ENCODE measurements at regions not wholly inside any gene's neighbourhood (a gene's known extent, or its start where the extent isn't known, plus 50 kb on each side); places are given as distances from the start of the nearest gene placed in this dataset.
"Not testable (repeated sequence)": the region's sequence is repeated elsewhere in the genome, so short reads cannot be mapped to it uniquely, and the experiment has no call there.

DNA sequence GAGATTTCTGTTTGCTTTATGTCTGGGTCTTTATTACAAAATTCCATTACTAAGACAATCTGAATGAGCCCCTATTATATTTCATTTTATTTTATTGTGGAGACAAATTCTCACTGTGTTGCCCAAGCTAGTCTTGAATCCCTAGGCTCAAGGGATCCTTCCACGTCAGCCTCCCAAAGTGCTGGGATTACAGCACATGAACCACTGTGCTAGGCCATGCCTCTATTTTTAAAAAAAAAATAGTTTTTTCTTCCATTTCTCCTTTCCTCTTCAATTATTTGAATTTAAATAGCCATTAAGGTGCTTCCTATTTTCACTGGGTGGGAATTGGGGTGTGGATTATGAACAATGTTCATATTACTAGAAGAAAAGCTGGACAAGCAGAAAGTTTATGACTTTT, 1587.4 kb downstream of the GRIK2 start:
- intact Hi-C loops (cut with micrococcal nuclease) = no loop called here

DNA sequence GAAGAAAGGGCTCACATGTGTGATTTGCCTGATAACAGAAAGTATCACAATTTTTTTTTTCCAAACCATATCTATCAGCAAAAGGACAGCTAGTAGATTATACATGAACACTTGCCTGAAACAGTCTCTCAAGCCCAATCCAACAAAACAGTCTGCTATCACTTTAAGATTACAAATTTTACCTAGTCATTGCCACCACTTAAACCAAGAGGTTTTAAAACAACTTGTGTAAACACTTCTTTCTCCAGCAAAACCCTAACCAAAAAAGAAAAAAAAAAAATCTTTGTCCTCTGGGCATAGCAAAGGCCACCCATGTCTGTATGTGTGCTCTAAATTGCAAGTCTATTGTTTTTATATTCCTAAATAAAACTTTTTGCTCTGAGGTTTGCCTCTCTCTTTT, 1568.4 kb downstream of the GRIK2 start:
- intact Hi-C loops (cut with micrococcal nuclease) = loop anchor here (1.0 kb wide), 1 partner anchor 29 kb away; no protein-coding TSS in a partner anchor

DNA sequence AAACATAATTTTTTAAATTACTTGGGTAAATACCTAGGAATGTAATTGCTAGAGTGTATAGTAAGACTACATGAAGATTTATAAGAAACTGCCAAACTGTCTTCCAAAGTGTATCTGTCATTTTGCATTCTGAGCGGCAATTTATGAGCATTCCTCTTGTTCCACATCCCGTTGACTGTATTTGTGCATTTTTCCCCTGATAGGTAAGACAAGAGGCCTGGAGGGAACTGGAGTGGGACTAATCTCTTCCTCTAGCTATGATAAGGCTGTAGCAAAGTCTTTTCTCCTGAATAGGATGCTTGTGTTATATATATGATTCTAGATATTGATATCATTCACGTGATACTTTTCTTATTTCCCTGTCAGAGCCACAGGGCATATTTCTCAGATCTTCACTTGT, 1557.5 kb downstream of the GRIK2 start:
- intact Hi-C loops (cut with micrococcal nuclease) = no loop called here

DNA sequence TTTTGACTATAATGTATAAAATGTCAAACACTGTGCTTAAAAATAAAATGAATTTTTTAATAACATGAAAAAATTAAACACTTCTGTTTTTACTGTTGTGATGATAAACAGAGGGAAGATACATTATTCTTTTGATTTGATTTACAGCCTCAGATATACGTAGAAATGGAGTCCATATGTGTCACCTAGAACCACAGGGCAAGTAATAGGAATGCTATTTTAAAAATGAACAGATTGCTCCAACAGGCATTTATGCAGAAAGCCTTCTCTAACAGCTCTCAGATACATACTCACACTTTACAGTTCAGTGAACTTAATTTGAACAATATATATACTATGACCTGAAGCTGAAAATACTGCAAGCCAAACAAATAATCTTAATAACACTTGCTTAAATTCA, 1551.0 kb downstream of the GRIK2 start:
- intact Hi-C loops (cut with micrococcal nuclease) = no loop called here

DNA sequence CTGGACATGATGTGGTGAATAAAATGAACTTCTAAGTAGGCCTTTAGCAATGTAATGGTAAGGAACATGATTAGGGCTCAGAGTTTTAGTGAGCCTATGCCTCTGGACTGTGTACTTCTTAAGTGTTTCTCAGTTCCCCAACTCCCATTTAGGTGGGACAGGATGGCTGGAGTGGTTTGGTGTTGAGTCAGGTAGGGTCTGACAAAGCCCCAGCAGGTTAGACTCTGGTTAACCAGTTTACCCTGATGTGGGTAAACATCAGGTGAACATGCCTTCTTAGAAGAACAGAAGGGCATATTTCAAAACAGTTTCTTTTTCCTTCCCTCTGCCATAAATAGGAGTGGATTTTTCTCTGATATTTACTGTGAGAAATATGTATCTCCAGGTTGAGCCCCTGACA, 1548.7 kb downstream of the GRIK2 start:
- intact Hi-C loops (cut with micrococcal nuclease) = no loop called here

GRCh38 chr6:102936959-102937358, 1543.5 kb downstream of the GRIK2 start:
- intact Hi-C loops (cut with micrococcal nuclease) = no loop called here

GRCh38 chr6:102928109-102928508, 1534.6 kb downstream of the GRIK2 start:
- intact Hi-C loops (cut with micrococcal nuclease) = no loop called here

- intact Hi-C loops (cut with micrococcal nuclease) = no loop called here
Observed at GRCh38 chr6:102918161-102918560, 1524.7 kb downstream of the GRIK2 start.

DNA sequence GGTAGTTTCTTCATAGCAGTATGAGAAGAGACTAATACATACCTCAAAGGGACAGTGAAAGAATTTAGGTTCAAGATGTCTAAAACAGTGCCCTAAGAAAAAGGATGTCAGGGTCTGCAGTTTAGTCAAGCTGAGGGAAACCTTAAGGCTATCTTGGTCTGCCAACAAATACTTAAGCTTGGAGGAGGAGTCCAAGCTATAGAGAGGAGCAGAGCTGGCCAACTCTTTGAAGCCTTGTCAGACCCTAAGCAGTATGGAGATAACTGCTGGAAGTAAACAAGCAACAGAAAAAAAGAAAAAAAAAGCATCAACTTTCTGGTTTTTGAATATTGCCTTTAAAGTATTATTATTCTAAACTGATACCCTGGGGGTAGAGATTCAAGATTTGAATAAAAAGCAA, 1518.1 kb downstream of the GRIK2 start:
- intact Hi-C loops (cut with micrococcal nuclease) = no loop called here

DNA sequence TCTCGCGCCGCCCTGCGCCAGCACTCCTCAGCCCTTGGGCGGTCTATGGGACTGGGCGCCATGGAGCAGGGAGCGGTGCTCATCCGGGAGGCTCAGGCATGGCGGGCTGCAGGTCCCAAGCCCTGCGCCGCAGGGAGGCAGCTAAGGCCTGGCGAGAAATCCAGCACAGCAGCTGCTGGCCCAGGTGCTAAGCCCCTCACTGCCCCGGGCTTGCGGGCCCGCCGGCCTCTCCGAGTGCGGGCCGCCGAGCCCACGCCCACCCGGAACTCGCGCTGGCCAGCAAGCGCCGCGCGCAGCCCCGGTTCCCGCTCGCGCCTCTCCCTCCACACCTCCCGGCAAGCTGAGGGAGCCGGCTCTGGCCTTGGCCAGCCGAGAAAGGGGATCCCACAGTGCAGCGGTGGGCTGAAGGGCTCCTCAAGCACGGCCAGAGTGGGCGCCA, 1517.2 kb downstream of the GRIK2 start:
- intact Hi-C loops (cut with micrococcal nuclease) = not testable (repeated sequence)

DNA sequence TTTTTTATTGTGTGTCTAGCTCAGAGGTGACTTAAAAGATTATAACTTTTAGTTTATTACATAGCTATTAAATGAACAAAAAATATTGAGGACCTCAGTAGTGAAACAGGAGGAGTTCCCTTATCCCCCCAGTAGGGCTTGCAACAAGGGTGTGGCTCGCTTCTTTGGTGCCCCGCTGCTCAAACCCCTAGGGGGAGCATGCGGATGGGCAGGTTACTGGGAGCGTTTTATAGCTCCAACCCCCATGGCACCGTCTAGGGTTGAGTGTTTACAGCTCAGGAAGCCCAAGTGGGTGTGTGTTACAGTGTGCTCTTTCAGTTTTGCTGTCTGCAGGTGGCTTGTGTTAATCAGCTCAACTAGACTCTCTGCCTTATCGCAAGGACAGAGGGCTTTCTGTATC, 1513.7 kb downstream of the GRIK2 start:
- intact Hi-C loops (cut with micrococcal nuclease) = no loop called here

DNA sequence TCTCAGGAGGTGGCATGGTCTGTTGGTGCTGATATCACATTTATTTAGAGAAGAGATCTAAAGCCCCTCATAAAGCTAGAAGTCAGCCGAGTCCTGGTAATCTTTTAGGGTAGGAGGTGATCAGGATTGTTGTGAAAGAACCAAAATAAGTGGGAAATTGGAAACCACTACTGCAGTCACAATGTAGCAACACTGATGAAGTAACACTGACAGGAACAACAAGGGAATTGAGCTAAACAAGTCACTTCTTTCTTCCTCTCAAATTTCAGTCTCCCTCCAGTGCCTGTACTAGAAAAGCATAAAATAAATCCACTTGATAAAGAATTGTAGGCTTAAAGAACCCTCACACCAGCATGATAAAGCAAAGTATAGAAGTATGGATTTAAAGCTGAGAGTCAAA, 1509.0 kb downstream of the GRIK2 start:
- intact Hi-C loops (cut with micrococcal nuclease) = no loop called here

DNA sequence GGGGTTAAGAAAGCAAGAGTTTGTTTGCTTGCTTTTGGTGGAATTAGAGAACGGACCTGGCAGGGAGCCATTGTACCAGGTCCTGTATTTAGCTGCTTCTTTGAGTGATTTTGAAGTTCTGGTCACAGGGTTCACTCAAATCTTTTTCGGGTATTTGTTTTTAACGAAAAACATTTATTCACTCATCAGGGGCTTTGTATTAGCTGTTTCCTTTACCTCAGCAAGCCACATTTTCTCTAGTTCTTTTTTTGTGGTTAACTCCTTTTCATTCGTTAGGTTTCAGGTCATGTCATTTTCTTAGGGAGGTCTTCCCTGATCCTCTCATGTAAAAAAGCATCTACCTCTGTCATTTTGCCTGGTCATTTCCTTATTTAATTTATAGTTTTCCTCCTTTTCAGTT, 1502.2 kb downstream of the GRIK2 start:
- intact Hi-C loops (cut with micrococcal nuclease) = no loop called here

- intact Hi-C loops (cut with micrococcal nuclease) = no loop called here
Observed at GRCh38 chr6:102885165-102885564, 1491.7 kb downstream of the GRIK2 start.

GRCh38 chr6:102853249-102853955, 1459.9 kb downstream of the GRIK2 start:
- intact Hi-C loops (cut with micrococcal nuclease) = no loop called here

DNA sequence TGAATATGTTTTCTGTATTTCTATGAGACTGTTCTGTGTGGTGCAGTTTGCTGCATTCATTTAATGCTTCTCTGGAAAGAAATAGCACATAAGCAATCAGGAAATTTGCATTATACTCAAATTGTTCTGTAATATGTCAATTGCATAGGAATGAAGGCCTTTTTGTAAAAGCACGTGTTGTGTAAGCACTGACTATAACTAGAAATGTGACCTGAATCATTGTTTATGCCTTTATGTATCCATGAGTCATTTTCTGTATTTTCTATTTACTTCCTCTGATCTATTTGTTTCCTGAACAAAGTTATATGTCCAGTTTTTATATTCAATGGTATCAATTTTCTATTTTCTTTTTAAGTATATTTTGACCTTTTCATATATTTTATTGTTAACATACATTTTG, 1455.3 kb downstream of the GRIK2 start:
- intact Hi-C loops (cut with micrococcal nuclease) = no loop called here

DNA sequence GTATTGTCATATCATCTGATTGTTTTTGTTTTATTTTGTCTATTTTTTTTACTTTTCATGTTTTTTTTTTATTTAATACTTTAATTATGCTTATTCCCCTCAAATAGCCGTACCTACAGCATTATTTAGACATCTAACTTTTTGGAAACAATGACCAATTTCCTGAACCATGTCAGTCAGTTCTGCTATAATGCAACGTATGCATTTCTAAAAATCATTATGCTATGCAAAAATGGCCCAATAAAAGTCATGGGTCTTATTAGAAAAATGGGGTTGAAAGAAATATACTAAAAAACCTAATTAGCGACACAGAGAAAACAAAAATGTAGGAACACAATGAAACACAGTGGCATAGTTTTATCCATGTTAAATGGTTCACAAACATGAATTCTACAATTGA, 1454.7 kb downstream of the GRIK2 start:
- intact Hi-C loops (cut with micrococcal nuclease) = no loop called here

GRCh38 chr6:102841060-102841459, 1447.6 kb downstream of the GRIK2 start:
- intact Hi-C loops (cut with micrococcal nuclease) = no loop called here

DNA sequence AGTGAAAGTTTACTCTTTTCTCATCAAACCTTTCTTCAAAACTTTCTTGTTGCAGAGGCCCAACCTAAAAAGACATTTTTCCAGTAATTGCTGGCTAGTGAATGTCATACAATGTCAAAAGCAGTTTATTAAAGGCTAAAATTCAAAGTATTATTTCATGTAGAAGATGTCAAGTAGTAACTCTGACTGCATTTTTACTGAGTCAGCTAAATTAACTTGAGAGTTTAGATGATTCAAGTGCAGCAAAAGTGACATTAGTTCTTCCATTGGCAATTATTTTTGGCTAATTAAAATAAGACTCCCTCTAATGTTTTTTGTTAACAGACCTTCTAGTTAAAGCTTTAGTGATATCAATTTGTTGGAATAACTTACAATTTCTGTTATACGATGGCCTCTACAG, 1438.5 kb downstream of the GRIK2 start:
- intact Hi-C loops (cut with micrococcal nuclease) = no loop called here

GRCh38 chr6:102820098-102820497, 1426.6 kb downstream of the GRIK2 start:
- intact Hi-C loops (cut with micrococcal nuclease) = no loop called here

DNA sequence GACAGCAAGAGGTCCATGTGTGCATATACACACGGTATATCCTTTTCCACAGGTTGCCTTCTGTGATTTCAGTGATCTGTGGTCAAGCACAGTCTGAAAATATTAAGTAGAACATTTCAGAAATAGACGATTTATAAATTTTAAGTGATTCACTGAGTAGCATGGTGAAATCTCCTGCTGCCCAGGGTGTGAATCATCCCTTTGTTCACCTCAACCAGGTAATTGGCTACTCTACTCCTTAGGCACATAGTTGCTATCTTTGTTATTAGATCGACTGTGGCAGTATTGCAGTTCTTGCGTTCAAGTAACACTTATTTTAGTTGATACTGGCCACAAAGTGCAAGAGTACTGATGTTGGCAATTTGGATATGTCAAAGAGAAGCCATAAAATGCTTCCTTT, 1421.7 kb downstream of the GRIK2 start:
- intact Hi-C loops (cut with micrococcal nuclease) = no loop called here

GRCh38 chr6:102813489-102814275, 1420.2 kb downstream of the GRIK2 start:
- intact Hi-C loops (cut with micrococcal nuclease) = no loop called here

- intact Hi-C loops (cut with micrococcal nuclease) = no loop called here
Observed at GRCh38 chr6:102812242-102812641, 1418.7 kb downstream of the GRIK2 start.
